ENCODE measurements at regions not wholly inside any gene's neighbourhood (a gene's known extent, or its start where the extent isn't known, plus 50 kb on each side); places are given as distances from the start of the nearest gene placed in this dataset.

DNA sequence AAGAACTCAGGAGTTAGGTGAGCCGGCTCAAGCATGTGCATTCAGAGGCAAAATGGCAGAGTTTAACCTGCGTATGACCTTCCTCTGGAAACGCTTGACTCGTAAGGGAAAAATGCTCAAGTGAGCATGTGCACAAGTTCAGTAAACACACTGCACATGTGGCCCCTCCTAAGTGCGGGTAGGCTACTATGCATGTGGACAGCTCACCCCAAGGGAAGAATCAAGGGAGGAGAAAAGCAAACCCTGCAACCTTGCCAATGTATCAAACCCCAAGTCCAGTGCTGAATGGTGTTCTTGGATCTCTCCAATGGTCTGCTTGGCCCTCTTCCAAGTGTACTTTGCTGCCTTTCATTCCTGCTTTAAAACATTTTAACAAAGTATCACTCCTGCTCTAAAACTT, 407.1 kb downstream of the ADAM29 start:
- intact Hi-C loops (cut with DNase I) = no loop called here
- Histone ChIP-seq H3K9me3 (replicated peaks in 1 of 3) (no peaks in the 10 kb centered on the region), H3K36me3 (replicated peaks in 1 of 2) (no peaks in the 10 kb centered on the region), H3K4me3 (no peak overlapping the region), H3K27me3 (no peaks in the 10 kb centered on the region), H3K27ac (no peak overlapping the region), H3K4me1 (replicated peaks in 1 of 2) (no peaks in the 10 kb centered on the region)
- no peak for TF ChIP-seq POLR2A (IDR thresholded peaks at IDR 0.05)
- TF ChIP-seq, protein P1, sequence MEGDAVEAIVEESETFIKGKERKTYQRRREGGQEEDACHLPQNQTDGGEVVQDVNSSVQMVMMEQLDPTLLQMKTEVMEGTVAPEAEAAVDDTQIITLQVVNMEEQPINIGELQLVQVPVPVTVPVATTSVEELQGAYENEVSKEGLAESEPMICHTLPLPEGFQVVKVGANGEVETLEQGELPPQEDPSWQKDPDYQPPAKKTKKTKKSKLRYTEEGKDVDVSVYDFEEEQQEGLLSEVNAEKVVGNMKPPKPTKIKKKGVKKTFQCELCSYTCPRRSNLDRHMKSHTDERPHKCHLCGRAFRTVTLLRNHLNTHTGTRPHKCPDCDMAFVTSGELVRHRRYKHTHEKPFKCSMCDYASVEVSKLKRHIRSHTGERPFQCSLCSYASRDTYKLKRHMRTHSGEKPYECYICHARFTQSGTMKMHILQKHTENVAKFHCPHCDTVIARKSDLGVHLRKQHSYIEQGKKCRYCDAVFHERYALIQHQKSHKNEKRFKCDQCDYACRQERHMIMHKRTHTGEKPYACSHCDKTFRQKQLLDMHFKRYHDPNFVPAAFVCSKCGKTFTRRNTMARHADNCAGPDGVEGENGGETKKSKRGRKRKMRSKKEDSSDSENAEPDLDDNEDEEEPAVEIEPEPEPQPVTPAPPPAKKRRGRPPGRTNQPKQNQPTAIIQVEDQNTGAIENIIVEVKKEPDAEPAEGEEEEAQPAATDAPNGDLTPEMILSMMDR (IDR thresholded peaks at IDR 0.05) = no peak
- WGBS, 4 donors = 77 to 90% (median 84%) methylated on average over 5 of the region's 5 CpGs
- no peak for DNase-seq

DNA sequence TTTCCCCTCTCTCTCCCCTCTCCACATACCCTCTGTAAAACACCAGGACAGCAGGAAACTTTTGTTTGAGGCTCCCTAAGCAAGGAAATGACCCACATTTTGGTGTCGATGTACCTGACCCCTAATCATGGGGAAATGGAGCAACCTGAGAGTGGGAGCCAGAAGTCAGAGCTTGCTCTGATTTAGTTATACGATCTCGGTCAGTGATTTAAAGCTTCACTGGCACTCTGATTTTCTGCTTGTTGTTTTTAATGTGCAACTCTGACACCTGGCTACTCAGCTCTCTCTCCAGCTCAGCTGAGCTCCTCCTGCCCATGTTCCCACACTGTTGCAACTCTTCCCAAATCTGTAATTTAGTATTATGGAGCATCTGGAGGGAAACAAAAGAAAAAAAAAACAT, 408.6 kb downstream of the ADAM29 start:
- no peak overlapping the region for H3K4me3 ChIP-seq
- H3K9me3 ChIP-seq (replicated peaks in 1 of 3) = no peaks in the 10 kb centered on the region
- DNase-seq = no peak
- WGBS, 4 donors = 50 to 63% (median 59%) methylated on average over 3 of the region's 3 CpGs
- TF ChIP-seq, protein P1 (IDR thresholded peaks at IDR 0.05) = no peak
- no peak for TF ChIP-seq POLR2A (IDR thresholded peaks at IDR 0.05)
- no peaks in the 10 kb centered on the region for H3K27me3 ChIP-seq
- no peak overlapping the region for H3K27ac ChIP-seq
- H3K4me1 ChIP-seq (replicated peaks in 1 of 2) = no peaks in the 10 kb centered on the region
- H3K36me3 ChIP-seq (replicated peaks in 1 of 2) = no peaks in the 10 kb centered on the region
- intact Hi-C loops (cut with DNase I) = no loop called here

DNA sequence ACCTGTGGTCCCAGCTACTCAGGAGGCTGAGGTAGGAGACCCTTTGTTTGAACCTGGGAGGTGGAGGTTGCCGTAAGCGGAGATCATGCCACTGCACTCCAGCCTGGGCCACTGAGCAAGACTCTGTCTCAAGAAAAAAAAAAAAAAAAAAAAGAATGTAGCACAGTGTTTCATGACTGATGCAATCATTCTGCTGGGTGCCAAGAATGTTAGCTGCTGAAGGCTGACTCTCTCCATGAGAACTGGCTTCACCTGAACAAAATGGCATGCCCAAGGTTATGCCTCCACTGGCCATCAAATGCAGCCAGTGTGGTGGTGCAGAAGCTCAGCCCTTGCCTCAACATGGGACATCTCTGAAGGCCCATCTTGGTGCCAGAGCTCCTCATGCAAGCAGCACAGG, 412.1 kb downstream of the ADAM29 start:
- TF ChIP-seq POLR2A (IDR thresholded peaks at IDR 0.05) = no peak
- TF ChIP-seq, protein P1 (IDR thresholded peaks at IDR 0.05) = no peak
- H3K4me3 ChIP-seq = no peak overlapping the region
- no peaks in the 10 kb centered on the region for H3K36me3 ChIP-seq (replicated peaks in 1 of 2)
- 95 to 97% (median 97%) methylated on average over 2 of the region's 2 CpGs; no CpG with 5 or more reads in 1 of the 4 donors for WGBS, 4 donors
- no peak for DNase-seq
- no peak overlapping the region for H3K27ac ChIP-seq
- H3K4me1 ChIP-seq (replicated peaks in 1 of 2) = no peaks in the 10 kb centered on the region
- intact Hi-C loops (cut with DNase I) = no loop called here
- H3K9me3 ChIP-seq (replicated peaks in 1 of 3) = no peaks in the 10 kb centered on the region
- H3K27me3 ChIP-seq = no peaks in the 10 kb centered on the region

DNA sequence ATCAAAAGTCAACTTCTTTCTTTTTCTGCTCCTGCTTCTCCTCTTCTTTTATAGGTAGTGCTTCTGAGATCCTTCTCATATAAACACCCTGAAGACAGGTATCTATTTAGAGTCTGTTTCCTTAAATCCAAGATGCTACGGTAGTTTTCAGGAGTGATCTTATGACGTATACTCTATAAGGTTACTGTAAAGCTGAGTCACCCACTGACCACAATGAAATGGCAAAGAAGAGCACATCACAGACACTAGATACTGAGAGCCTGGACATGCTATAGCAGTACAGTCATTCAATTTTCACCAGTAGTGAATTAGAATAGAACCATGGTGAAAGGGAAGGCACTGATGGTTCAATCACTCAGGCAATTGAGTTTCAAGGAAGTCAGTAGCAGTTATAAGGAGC, 412.5 kb downstream of the ADAM29 start:
- no peaks in the 10 kb centered on the region for H3K27me3 ChIP-seq
- no peaks in the 10 kb centered on the region for H3K4me1 ChIP-seq (replicated peaks in 1 of 2)
- no peak for DNase-seq
- no peak overlapping the region for H3K27ac ChIP-seq
- intact Hi-C loops (cut with DNase I) = no loop called here
- H3K4me3 ChIP-seq = no peak overlapping the region
- H3K36me3 ChIP-seq (replicated peaks in 1 of 2) = no peaks in the 10 kb centered on the region
- H3K9me3 ChIP-seq (replicated peaks in 1 of 3) = no peaks in the 10 kb centered on the region
- no peak for TF ChIP-seq POLR2A (IDR thresholded peaks at IDR 0.05)
- TF ChIP-seq, protein P1 (IDR thresholded peaks at IDR 0.05) = no peak
- WGBS, 4 donors = 57 to 89% (median 65%) methylated on average over 2 of the region's 2 CpGs

Data from adrenal gland (tissue), 9 donors.